GM12872 (cell line): ENCODE measurements at regions not wholly inside any gene's neighbourhood (a gene's known extent, or its start where the extent isn't known, plus 50 kb on each side); places are given as distances from the start of the nearest gene placed in this dataset.

Experiments
- CTCF ChIP-seq: IDR thresholded peaks from 3 replicates; pipeline ENCODE4 v1.5.1; 2011; ENCODE audit warnings: low read depth, mild to moderate bottlenecking, low read length, moderate library complexity; ENCODE audit not compliant: insufficient read depth

- TF ChIP-seq CTCF = no peak
Measured at GRCh38 chr3:18713577-18713951, 288.4 kb upstream of the SATB1 start.

- TF ChIP-seq CTCF = no peak
Measured at GRCh38 chr3:18712713-18713576, 287.8 kb upstream of the SATB1 start.

- TF ChIP-seq CTCF = no peak
Measured at GRCh38 chr3:18704326-18704725, 279.2 kb upstream of the SATB1 start.

GRCh38 chr3:18703798-18704197 lies 278.7 kb upstream of the SATB1 start:
- no peak for TF ChIP-seq CTCF

- TF ChIP-seq CTCF = no peak
Measured at GRCh38 chr3:18687286-18687685, 262.1 kb upstream of the SATB1 start.

GRCh38 chr3:18683900-18684299 lies 258.8 kb upstream of the SATB1 start:
- no peak for TF ChIP-seq CTCF

- TF ChIP-seq CTCF = no peak
Measured at GRCh38 chr3:18681818-18682345, 256.7 kb upstream of the SATB1 start.
